ENCODE measurements at regions not wholly inside any gene's neighbourhood (a gene's known extent, or its start where the extent isn't known, plus 50 kb on each side); places are given as distances from the start of the nearest gene placed in this dataset.

GRCh38 chr12:89064780-89065179, 287.5 kb downstream of the DUSP6 start:
- TF ChIP-seq EZH2 (IDR thresholded peaks at IDR 0.05; ENCODE audit: low read length, unreplicated experiment) (no peak), CTCF (conservative IDR thresholded peaks at IDR 0.05; ENCODE audit: low read depth, low read length) (no peak), EZH2phosphoT487 (IDR thresholded peaks at IDR 0.05; ENCODE audit: borderline replicate concordance, low read length) (no peak)
